HEK293T (cell line): ENCODE measurements at regions not wholly inside any gene's neighbourhood (a gene's known extent, or its start where the extent isn't known, plus 50 kb on each side); places are given as distances from the start of the nearest gene placed in this dataset.

Source experiments
- ARNT ChIP-seq: fragments of 450-650 bp; IDR thresholded peaks from 2 replicates; pipeline ENCODE4 v1.6.1; 2017; ENCODE audit warnings: mild to moderate bottlenecking
- ELF4 ChIP-seq: fragments of 450-650 bp; IDR thresholded peaks from 2 replicates; pipeline ENCODE4 v1.6.1; 2017; ENCODE audit warnings: antibody characterized with exemption
- FOXA1 ChIP-seq: fragments of 450-650 bp; IDR thresholded peaks from 2 replicates; pipeline ENCODE4 v1.6.1; 2016; ENCODE audit warnings: mild to moderate bottlenecking
- FOXK2 ChIP-seq: fragments of 450-650 bp; IDR thresholded peaks from 2 replicates; pipeline ENCODE4 v1.6.1; 2016; ENCODE audit warnings: mild to moderate bottlenecking
- FOXM1 ChIP-seq: fragments of 450-650 bp; IDR thresholded peaks from 2 replicates; pipeline ENCODE4 v1.6.1; 2017; ENCODE audit warnings: mild to moderate bottlenecking, borderline replicate concordance
- LEF1 ChIP-seq: fragments of 450-650 bp; IDR thresholded peaks from 2 replicates; pipeline ENCODE4 v1.6.1; 2017; ENCODE audit warnings: mild to moderate bottlenecking, borderline replicate concordance
- SP1 ChIP-seq: fragments of 450-650 bp; IDR thresholded peaks from 2 replicates; pipeline ENCODE4 v1.6.1; 2017

- TF ChIP-seq LEF1 (no peak), FOXA1 (no peak), FOXK2 (no peak), ELF4 (no peak), SP1 (no peak), ARNT (no peak), FOXM1 (no peak)
Measured at GRCh38 chr2:89821455-89821945, 1130.0 kb downstream of the RPIA start.
